GM03348 (cell line): ENCODE measurements at regions not wholly inside any gene's neighbourhood (a gene's known extent, or its start where the extent isn't known, plus 50 kb on each side); places are given as distances from the start of the nearest gene placed in this dataset.
"Not testable (repeated sequence)": the region's sequence is repeated elsewhere in the genome, so short reads cannot be mapped to it uniquely, and the experiment has no call there.

Experiments
- DNase-seq: peaks from one replicate; pipeline ENCODE4 v3.0.0; 2012; ENCODE audit warnings: low spot score

- DNase-seq = not testable (repeated sequence)
Observed at GRCh38 chr5:87199246-87199645, 68.4 kb upstream of the RASA1 start.

GRCh38 chr5:87199704-87200103 lies 68.0 kb upstream of the RASA1 start:
- not testable (repeated sequence) for DNase-seq

GRCh38 chr5:87210076-87210475 lies 57.6 kb upstream of the RASA1 start:
- DNase-seq = peak; percentile 7

- no peak for DNase-seq
Observed at GRCh38 chr5:87210743-87211142, 56.9 kb upstream of the RASA1 start.

- no peak for DNase-seq
Observed at GRCh38 chr5:87211676-87212075, 56.0 kb upstream of the RASA1 start.

- DNase-seq = not testable (repeated sequence)
Observed at GRCh38 chr5:87212183-87212582, 55.5 kb upstream of the RASA1 start.

GRCh38 chr5:87217480-87217879 lies 50.2 kb upstream of the RASA1 start:
- DNase-seq = not testable (repeated sequence)
